ENCODE measurements at regions not wholly inside any gene's neighbourhood (a gene's known extent, or its start where the extent isn't known, plus 50 kb on each side); places are given as distances from the start of the nearest gene placed in this dataset.

- DNase-seq: no peak
Observed at GRCh38 chr6:2562721-2563451, 187.8 kb downstream of the MYLK4 start.

- no peak for DNase-seq
Observed at GRCh38 chr6:2560917-2561698, 189.6 kb downstream of the MYLK4 start.

- no peak for DNase-seq
Observed at GRCh38 chr6:2560140-2560818, 190.4 kb downstream of the MYLK4 start.

- DNase-seq: no peak
Observed at GRCh38 chr6:2558861-2559801, 191.6 kb downstream of the MYLK4 start.

- DNase-seq: no peak
Observed at GRCh38 chr6:2558098-2558680, 192.5 kb downstream of the MYLK4 start.

- no peak for DNase-seq
Observed at GRCh38 chr6:2557181-2557720, 193.5 kb downstream of the MYLK4 start.

GRCh38 chr6:2556761-2557160, 194.0 kb downstream of the MYLK4 start:
- DNase-seq: no peak

- DNase-seq: no peak
Observed at GRCh38 chr6:2554651-2555260, 196.0 kb downstream of the MYLK4 start.

GRCh38 chr6:2552526-2553154, 198.1 kb downstream of the MYLK4 start:
- DNase-seq: no peak

- DNase-seq: no peak
Observed at GRCh38 chr6:2551705-2552104, 199.0 kb downstream of the MYLK4 start.

GRCh38 chr6:2550247-2550646, 200.5 kb downstream of the MYLK4 start:
- no peak for DNase-seq

GRCh38 chr6:2549834-2550233, 200.9 kb downstream of the MYLK4 start:
- DNase-seq: no peak

GRCh38 chr6:2547355-2547754, 203.4 kb downstream of the MYLK4 start:
- DNase-seq: no peak

- no peak for DNase-seq
Observed at GRCh38 chr6:2546901-2547300, 203.8 kb downstream of the MYLK4 start.

- DNase-seq: no peak
Observed at GRCh38 chr6:2545383-2546038, 205.2 kb downstream of the MYLK4 start.

GRCh38 chr6:2543321-2543720, 207.4 kb downstream of the MYLK4 start:
- no peak for DNase-seq

- DNase-seq: peak; percentile 69
Observed at GRCh38 chr6:2542858-2543218, 207.9 kb downstream of the MYLK4 start.

- no peak for DNase-seq
Observed at GRCh38 chr6:2542101-2542857, 208.4 kb downstream of the MYLK4 start.

- no peak for DNase-seq
Observed at GRCh38 chr6:2536451-2536850, 214.3 kb downstream of the MYLK4 start.

GRCh38 chr6:2535506-2535905, 215.2 kb downstream of the MYLK4 start:
- DNase-seq: no peak

All from CD4-positive, alpha-beta T cell treated with Interleukin-17A for 1 hour (primary cell).